GM19240 (cell line): ENCODE measurements at regions not wholly inside any gene's neighbourhood (a gene's known extent, or its start where the extent isn't known, plus 50 kb on each side); places are given as distances from the start of the nearest gene placed in this dataset.

Source experiments
- DNase-seq: peaks from one replicate; pipeline ENCODE4 v3.0.0; 2011; ENCODE audit warnings: low spot score; ENCODE audit not compliant: insufficient read length

DNA sequence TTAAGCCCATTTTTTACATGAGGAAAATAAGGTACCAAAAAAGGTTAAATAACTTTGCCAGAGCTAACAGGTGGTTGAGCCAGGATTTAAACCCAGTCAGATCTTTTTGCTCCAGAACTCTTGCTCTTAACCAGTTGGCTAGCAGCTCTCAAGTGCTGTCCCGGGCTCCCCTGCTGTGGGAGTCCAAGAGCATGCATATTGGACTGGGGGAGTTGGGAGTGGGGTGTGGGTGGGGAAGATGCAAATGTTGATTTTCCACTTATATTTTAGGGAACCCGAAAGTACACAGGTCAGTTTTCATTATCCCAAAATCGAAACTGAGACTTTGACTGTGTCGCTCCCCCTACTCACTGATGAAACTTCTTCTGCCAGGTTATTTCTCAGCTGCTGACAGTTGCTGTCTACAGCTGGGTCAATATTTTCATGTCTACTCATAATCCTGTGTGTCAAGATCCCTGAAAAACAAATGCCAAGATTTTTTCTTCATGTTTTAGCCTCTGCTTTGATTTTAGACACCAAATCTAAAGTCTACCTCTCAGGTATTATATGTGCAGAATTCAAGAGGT is 172.3 kb upstream of the TMPO start:
- DNase-seq, result no peak

DNA sequence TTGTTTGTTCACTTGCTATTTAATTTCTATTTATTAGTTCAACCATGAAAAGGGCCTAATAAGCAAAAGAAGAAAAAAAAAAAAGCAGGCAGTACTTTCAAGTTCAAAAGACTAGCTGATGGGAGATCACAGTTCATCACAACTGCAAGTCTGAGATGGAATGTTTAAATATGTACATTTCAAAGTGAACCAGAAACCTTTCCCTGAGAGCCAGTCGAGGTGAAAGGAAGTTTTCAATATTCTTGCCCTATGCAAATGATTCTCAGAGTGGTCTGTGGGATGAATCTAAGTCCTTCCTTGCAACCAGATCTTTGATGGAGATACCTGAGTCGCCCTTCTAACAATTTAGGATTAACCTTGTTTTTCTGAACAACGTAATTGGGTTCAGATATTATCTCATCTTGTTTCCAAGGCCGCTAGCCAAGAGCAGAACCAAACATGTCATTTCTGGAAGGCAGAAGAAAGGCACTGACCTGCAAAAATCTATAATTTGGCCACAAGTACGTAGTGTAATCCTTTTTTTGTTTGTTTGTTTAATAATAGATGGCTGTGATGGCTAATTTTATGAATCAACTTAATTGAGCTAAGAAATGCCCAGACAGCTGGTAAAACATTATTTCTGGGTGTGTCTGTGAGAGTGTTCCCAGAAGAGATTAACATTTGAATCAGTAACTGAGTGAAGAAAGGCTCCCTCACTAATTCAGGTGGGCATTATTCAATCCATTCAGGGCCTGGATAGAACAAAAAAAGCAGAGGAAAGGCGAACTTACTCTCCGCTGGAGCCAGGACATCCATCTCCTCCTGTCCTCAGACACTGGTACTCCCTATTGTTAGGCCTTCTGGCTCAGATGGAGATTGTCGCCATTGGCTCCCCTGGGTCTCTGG is 171.1 kb upstream of the TMPO start:
- DNase-seq, result no peak

DNA sequence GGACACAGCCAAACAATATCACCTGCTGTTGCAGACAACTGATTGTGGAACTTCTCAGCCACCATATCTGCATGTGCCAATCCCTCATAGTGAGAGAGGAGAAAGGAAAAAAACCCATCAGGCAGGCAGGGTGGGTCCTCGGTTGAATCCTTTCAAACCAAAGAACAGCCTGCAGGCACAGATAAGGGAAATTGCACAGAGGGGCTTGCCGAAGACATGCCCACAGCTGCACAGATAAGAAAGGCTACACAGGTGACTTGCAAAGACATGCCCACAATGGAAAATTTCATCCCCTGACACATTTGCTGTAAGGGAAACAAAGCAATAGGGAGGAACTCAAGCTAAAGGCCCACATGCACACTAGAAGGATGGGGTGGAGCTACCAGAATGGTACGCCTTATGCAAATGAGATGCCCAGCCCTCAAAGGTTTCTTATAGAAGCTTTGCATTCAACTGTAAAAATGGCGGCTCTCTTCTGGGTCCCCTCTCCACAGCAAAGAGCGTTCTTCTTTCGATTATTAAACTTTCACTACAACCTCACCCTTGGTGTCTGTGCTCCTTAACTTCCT is 170.0 kb upstream of the TMPO start:
- no peak for DNase-seq

DNA sequence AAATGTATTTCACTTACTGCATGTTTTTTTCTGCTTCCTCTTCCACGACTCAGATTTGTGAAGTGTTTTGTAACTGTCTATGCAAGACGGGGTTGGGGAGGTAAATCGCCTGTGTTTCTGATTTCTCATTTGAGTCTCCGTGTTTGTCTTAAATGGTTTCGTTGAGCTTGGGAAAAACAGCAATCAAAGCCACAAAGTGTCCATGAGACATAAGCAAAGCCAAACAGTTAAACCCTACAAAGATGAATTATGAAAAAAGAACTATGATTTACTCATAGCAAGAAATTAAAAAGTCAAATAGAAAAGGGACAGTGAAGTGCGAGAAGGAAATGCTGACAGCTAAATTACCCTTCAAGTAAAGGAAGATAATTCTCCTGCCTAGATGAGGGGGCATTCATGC is 164.3 kb upstream of the TMPO start:
- DNase-seq, result no peak

DNA sequence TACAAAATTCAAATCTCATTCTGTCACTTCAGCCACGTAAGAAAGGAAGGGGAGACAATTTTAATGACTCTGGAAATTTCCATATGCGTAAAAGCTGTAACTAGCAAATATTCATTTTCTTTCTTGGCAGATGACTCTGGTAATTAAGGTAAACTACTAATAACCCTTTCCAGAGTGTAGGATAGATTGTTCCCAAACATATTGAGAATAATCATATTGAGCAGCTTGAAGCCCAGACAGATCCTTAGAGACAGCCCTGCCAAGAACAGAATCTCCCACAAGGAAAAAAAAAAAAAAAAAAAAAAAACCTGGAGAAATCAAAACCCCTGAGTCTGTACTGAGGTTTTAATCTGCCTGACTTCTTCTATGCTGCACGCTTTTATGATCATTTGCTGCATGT is 163.6 kb upstream of the TMPO start:
- no peak for DNase-seq

DNA sequence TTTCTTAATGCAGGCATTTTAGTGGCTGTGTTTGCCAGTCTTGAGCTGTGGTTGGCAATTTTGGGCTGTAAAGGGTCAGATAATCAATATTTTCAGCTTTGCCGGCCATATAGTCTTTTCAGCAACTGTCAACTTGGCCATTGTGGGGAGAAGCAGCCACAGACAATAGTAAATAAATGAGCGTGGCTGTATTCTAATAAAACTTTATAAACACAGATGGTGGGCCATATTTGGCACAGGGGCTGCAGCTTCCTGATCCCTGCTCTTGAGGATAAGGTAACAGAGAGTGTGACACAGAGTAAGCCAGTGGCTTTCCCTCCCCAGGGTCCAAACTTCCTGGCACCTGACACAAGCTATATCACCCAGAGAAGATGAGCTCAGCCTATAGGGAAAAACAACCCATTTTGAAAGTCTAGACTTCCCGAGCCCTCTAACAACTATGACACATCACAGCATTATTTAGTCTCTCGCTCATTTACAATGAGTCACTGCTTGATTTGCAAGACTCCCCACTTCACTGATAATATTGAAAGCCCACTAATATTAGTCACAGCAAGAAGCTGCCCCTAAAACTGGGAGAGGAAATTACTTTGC is 163.1 kb upstream of the TMPO start:
- no peak for DNase-seq

DNA sequence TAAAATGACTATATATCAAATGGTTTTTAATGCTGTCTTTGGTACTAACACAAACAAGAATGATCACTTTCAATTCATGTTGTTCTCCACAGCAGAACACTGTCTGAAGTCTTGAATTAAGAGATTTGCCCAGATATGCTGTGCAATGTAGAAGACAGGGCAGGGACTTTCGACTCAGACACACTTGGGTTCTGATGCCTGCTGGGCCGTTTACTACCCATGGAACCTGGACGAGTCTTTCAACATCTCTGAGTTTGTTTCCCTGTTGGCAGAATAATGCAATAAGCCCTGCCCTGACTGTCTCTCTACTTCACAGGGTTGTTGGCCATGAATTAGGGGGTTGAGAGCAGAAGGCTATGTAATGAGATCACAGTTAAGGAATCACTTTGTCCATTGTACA is 162.6 kb upstream of the TMPO start:
- DNase-seq, result no peak

DNA sequence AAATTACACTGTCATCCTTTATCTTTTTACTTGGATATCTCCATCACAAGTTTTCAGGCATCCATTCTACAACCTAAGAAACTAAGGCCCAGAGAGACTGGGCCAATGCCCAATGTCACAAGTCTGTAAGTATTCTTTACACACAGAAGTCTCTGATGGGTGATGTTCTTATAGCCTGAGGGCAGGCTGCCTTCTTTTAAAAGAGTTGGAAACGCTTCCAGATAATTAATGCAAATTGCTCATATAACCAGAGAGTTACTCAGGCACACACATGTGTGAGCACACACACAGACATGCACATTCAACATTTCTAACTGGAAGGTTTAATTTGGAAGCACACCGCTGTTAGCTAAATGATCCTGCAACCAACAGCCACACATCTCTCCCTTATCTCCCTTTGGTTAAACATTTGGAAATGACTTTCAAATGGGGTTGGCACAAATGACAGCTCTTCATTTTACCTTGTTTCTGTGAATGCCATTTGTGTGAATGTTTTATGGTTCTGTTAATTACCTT is 160.8 kb upstream of the TMPO start:
- DNase-seq, result no peak

DNA sequence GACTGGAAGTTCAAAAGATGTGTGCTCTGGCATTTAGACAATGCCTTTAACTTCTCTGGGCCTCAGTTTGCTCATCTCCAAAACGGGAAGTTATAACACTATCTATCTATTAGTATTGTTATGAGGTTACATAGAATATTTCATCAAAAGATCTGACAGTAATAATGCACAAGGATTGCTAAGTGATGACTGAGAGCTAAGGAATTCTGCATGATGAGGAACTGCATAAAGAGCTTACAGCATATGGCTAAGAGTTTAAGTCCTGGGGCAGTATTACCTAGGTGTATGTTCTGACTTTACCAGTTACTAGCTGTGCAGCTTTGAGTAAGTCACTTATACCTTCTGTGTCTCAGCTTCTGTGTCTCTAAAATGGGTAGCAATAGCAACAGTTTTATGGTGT is 160.1 kb upstream of the TMPO start:
- DNase-seq, result no peak

DNA sequence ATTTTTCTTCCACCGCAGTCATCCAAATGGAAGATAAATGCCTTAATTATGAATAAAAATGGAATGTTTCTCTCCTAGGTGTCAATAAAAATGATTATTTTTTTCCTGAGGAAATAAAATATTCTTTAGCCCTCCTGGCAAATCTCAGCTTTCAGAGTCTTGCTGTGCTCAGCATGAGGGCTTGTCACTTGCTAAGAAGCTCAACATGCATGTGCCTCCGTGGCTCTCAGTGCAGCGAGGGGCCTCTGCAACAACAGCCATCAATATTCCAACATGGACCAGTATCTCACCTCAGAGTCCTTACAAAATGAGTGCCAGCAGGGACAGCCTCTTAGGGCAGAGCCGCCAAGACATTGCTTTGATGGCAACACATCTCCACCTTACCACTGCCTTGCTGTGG is 159.5 kb upstream of the TMPO start:
- DNase-seq, result no peak

DNA sequence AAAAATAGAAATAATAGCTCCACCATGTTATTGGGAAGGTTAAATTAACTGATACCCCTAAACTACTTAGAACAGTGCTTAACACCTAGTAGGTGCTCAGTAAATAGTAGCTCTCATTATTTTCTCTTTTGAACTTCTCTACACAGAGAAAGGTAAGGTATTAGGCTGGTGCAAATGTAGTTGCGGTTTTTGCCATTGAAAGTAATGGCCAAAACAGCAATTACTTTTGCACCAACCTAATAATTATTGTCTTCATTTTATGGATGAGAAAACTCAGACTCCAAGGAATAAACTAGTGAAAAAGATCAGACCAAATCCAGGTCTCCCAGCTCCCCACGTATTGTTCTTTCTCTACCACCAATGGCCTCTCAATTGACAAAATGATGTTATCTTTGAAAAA is 157.2 kb upstream of the TMPO start:
- no peak for DNase-seq

DNA sequence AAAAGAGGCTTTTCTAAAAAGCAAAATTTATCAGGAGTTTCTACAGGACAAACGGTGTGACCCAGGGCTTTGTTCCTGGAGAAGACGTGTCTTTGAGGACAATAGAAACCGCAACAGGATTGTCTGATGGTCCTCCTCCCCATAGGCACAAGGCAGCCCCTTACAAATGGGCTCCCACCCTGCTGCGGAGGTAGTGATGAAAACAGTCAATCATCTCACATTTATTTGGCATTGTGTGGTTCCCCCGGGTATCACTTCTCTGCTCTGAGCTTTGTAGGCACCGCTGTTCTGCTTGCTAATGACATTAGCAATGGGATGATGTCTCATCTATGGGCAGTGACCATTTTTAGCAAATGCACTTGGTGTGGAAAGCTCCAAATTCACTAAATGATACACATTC is 155.5 kb upstream of the TMPO start:
- no peak for DNase-seq

DNA sequence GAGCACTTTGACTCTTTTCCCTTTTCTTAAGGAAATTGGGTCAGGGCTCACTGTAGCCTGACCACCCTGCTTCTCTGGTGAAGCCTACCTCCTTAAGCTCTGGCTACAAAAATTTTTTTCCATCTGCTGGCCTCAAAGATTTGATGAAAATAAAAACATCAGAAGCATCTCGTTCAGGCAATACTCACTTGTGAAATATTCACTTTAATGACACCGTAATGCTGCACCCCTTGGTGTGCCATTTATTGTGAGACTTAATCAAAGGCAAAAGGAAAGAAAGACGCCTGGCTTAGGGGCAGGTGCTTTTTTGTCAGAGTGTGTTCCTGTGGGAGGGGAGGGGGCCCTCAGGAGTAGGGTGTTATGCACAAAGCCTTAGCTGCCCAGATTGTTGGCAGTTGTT is 155.0 kb upstream of the TMPO start:
- DNase-seq, result no peak

DNA sequence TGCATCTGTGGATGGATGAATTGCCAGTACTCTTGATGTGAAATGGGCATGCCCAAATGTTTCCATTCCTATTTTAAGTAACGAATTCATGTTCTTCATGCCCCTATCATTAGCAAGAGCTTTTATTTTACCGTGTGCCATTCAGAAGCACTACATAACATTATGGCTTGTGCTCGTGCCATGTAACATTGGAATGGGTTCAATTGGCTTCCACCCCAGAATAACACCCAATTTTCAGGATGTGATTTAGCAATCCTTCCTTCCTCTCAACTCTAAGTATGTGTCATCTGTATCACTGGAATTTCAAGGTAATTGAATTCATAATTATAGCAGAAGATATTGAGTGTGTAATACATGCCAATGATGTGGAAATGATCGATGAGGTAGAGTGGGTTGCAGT is 145.8 kb upstream of the TMPO start:
- DNase-seq, result no peak

DNA sequence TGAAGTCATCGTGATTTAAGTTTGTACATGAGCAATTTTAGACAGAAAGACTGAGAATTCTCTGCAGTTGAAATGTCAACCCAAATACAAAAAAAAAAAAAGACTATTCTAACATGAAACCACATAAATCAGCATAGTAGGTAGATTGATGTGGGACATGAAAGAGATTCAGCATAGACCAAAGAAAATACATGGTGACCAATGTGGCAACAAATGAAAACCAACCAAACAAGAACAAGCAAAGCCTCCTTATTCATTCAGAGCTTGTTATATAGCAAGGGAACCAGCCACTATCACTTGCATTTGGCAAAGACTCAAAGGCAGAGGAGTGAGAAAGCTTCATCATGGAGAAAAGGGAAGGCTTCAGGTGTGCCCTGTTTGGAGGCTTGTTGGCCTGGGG is 144.4 kb upstream of the TMPO start:
- no peak for DNase-seq

DNA sequence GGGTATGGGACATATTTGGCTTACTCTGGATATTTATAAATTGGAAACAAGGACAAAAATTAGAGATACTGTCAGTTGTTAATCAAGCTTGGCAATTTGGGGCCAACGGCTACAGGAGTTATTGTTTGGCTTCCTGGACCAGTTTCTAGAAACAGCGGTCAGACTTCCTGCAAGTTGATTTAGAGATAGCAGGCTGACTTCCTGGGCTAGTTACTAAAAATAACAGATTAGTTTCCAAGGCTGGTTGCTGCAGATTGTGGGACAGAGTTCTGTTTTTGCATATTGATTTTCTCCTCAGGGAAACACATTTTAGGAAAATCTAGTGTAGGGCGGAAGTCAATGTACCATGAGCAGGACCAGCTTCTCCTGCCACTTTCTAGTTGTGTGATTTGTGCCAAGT is 144.0 kb upstream of the TMPO start:
- no peak for DNase-seq

DNA sequence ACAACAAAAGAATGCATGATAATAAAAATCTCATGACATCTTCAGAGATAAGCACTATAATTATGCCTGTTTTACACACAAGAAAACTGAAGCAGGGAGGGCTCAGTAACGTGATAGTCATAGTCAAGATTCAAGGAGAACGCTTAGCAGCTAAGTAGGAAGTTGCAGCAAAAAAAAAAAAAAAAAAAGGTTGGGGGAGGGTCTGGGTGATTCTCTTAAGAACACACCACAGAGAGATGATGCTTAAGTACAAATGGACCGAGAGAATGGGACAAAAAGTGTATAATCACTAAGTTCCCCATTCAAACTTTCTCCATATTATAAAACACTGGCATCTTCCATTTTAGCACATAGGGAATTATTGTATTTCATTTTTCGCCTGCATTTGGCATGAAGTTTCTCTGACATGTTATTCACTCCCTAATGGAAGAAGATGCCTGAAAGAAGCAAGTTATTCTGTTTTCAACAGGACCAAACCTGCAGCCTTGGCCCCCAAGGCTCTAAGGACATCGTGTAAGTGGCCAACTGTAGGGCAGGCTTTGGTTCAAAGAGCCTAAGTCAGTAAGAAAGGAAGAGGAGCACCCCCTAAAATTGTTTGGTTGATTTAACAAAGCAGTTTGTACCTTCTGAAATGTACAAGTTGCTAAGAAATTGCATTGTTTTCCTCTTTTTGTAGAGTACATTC is 142.9 kb upstream of the TMPO start:
- no peak for DNase-seq

DNA sequence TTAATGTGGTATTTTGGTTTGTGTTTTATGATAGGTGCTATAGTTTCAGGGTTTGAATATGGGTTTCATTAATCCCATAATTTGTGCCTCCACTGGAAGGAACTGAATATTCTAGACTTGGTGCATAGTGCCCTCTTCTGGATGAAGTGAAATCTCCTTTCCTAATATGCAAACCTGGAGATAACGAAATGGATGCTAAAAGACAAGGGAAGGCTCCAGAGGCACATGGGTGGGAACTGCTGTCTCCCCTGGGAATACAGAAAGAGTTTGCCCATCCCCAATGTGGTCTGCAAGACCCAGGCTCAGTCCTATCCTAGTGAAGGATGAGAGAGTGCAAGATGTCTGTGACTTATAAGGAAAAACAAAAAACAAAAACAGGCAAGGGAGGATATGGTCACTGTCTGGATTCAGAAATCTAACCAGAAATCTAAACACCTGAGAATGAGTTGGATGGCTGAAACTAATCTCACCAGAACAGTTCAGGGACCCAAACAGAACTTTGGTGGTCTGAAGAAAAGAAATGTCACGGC is 142.3 kb upstream of the TMPO start:
- DNase-seq, result no peak

DNA sequence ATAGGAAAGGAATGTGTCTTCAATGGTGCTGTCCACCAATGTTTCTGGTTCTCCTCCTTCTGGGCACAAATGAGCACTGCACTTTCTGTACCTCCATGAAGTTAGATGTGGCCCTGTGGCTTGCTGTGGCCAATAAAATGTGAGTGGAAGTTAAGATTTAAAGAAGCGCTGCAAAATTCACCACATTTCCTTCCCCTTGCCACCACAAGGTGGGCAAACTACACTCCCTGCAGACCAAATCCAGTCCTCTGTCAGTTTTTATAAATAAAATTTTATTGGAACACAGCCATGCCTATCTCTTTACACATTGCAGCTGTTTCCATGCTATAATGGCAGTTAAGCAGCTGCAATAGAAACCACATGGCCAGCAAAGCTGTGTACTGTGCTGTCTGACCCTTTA is 141.4 kb upstream of the TMPO start:
- DNase-seq, result no peak

DNA sequence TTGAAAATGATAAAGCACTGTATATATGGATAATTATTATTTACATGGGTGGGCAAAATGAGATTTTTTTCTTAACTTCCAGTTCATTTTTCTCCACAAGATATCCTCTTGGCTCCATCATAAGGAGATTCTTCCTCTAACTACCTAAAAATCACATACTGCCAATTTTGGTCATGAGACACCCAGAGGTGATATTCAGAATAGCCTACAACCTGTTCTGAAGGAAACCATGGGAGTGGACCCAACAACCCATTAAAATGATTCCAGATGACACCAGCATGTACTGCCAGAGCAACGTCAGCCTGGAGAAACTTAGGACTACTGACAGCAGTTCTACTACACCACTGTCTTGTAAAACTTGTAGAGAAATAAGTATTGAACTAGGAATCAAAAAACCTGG is 136.3 kb upstream of the TMPO start:
- DNase-seq, result no peak

DNA sequence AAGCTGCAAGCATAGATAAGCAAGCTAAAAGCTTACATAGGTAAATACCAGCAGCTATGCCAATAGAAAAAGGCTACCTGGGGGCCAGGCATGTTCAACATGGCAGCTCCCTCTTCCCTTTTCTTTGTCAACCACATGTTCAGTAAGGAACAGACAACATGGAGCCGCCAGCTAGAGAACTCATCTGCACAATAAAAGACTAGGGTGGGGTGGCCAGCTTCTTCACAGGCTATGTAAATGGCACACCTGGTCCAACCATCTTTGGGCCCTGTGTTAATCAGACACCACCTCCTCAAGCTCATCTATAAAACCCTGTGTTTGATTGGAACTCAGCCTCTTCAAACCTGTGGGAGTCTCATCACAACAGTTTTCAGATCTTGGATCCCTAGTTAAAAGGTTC is 129.7 kb upstream of the TMPO start:
- DNase-seq, result no peak

DNA sequence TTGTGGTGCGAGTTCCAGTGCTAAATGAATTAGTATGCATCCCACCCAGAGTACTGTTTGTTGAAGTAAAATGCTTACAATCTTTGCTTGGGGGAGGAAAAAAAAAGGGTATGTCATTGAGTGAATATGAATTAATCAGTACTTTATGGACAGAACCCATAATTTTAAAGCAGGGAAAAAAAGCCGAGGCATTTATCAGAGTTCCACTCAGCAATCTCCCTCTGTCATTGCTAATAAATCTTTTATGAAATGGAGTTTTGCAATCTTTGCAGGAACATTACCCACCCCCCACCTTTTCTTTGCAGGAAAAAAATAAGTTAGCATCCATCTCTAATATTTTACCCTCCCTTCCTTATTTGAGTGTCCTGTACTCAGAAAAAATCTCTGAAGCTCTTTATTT is 127.9 kb upstream of the TMPO start:
- DNase-seq, result no peak
